HG03108 (cell line): ENCODE measurements at regions not wholly inside any gene's neighbourhood (a gene's known extent, or its start where the extent isn't known, plus 50 kb on each side); places are given as distances from the start of the nearest gene placed in this dataset.
"Not testable (repeated sequence)": the region's sequence is repeated elsewhere in the genome, so short reads cannot be mapped to it uniquely, and the experiment has no call there.

Source experiments
- ATAC-seq: cut with Tn5 transposase; IDR thresholded peaks from one replicate; pipeline ENCODE4 v1.9.1; 2021; ENCODE audit warnings: moderate library complexity; ENCODE audit not compliant: unreplicated experiment

GRCh38 chr3:105976196-105976595 lies 107.4 kb upstream of the CBLB start:
- ATAC-seq: no peak

- ATAC-seq: no peak
Observed at GRCh38 chr3:105979961-105980360, 111.1 kb upstream of the CBLB start.

- ATAC-seq: no peak
Observed at GRCh38 chr3:105982207-105982606, 113.4 kb upstream of the CBLB start.

GRCh38 chr3:105984837-105985236 lies 116.0 kb upstream of the CBLB start:
- ATAC-seq: no peak

- not testable (repeated sequence) for ATAC-seq
Observed at GRCh38 chr3:105986343-105986742, 117.5 kb upstream of the CBLB start.

GRCh38 chr3:105987809-105988208 lies 119.0 kb upstream of the CBLB start:
- no peak for ATAC-seq

- no peak for ATAC-seq
Observed at GRCh38 chr3:105988540-105989212, 119.9 kb upstream of the CBLB start.

- no peak for ATAC-seq
Observed at GRCh38 chr3:105996781-105997180, 128.0 kb upstream of the CBLB start.

GRCh38 chr3:105997466-105997799 lies 128.6 kb upstream of the CBLB start:
- no peak for ATAC-seq

- no peak for ATAC-seq
Observed at GRCh38 chr3:105997800-105998526, 129.2 kb upstream of the CBLB start.

GRCh38 chr3:105999856-106000255 lies 131.0 kb upstream of the CBLB start:
- no peak for ATAC-seq

- no peak for ATAC-seq
Observed at GRCh38 chr3:106001923-106002322, 133.1 kb upstream of the CBLB start.

- no peak for ATAC-seq
Observed at GRCh38 chr3:106004137-106004681, 135.4 kb upstream of the CBLB start.

- ATAC-seq: no peak
Observed at GRCh38 chr3:106004826-106005225, 136.0 kb upstream of the CBLB start.

- ATAC-seq: no peak
Observed at GRCh38 chr3:106006001-106006400, 137.2 kb upstream of the CBLB start.

- no peak for ATAC-seq
Observed at GRCh38 chr3:106006571-106006970, 137.8 kb upstream of the CBLB start.

GRCh38 chr3:106007512-106007911 lies 138.7 kb upstream of the CBLB start:
- ATAC-seq: no peak

- no peak for ATAC-seq
Observed at GRCh38 chr3:106008766-106009165, 140.0 kb upstream of the CBLB start.

- no peak for ATAC-seq
Observed at GRCh38 chr3:106010829-106011228, 142.0 kb upstream of the CBLB start.

GRCh38 chr3:106013971-106014370 lies 145.2 kb upstream of the CBLB start:
- no peak for ATAC-seq

- ATAC-seq: no peak
Observed at GRCh38 chr3:106014518-106014917, 145.7 kb upstream of the CBLB start.

GRCh38 chr3:106014971-106015370 lies 146.2 kb upstream of the CBLB start:
- ATAC-seq: no peak
